Stimulated activated naive B cell treated with anti-CD40 and anti-IgM and Interleukin-4, amounts not matched to agents 10 μg/mL and 1 μg/mL and 100 μg/mL, for 72 hours (primary cell): ENCODE measurements at regions not wholly inside any gene's neighbourhood (a gene's known extent, or its start where the extent isn't known, plus 50 kb on each side); places are given as distances from the start of the nearest gene placed in this dataset.

Experiments used
- ATAC-seq, 2 donors: fragments of 150-1000 bp; cut with Tn5 transposase; replicated peaks; 2 replicates each; pipeline ENCODE4 v1.10.0; 2021; ENCODE audit warnings: moderate library complexity in 1 of 2
- DNase-seq: peaks from one replicate; pipeline ENCODE4 v3.0.0; 2021
- H3K27ac Mint-ChIP-seq: one replicate; pipeline ENCODE4 v1.8.0; 2022; ENCODE audit warnings: mild to moderate bottlenecking, mixed read lengths
- H3K27me3 Mint-ChIP-seq, 2 donors: one replicate each; pipeline ENCODE4 v1.8.0; 2022; ENCODE audit warnings: mixed read lengths in 2 of 2
- H3K36me3 Mint-ChIP-seq, 2 donors: one replicate each; pipeline ENCODE4 v1.8.0; 2022; ENCODE audit warnings: mixed read lengths in 2 of 2, mild to moderate bottlenecking in 1 of 2
- H3K4me1 Mint-ChIP-seq, 2 donors: one replicate each; pipeline ENCODE4 v1.8.0; 2022; ENCODE audit warnings: mixed read lengths in 2 of 2, mild to moderate bottlenecking in 1 of 2
- H3K4me3 Mint-ChIP-seq, 2 donors: one replicate each; pipeline ENCODE4 v1.8.0; 2022; ENCODE audit warnings: mild to moderate bottlenecking in 2 of 2, mixed read lengths in 2 of 2, moderate library complexity in 1 of 2
- H3K9me3 Mint-ChIP-seq, 2 donors: one replicate each; pipeline ENCODE4 v1.8.0; 2022; ENCODE audit warnings: mixed read lengths in 2 of 2, mild to moderate bottlenecking in 1 of 2

DNA sequence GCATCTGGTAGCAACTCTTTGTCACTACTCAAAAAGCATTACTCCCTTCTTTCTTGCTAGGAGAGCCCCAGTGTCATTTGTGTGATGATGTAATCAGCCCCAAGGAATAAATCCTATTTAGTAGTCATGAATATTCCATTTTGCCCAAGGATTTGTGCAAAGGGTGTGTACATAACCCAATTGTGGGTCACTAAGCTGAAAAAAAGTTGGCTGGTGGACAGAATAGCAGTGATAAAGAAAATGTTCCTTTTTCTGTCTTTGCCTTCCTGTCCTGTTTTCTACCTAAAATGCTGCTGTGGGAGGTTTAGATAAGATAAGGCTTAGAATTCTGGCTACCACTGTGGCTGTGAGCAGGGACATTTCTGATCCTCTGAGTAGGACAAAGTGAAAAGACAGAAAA lies 223.1 kb upstream of the ITGA1 start:
- peaks cover 0 to 2% of the 10 kb centered on the region in 2 donors for H3K9me3 Mint-ChIP-seq
- no peaks in the 10 kb centered on the region for H3K27me3 Mint-ChIP-seq
- H3K36me3 Mint-ChIP-seq: no peaks in the 10 kb centered on the region
- no peak for DNase-seq
- ATAC-seq: no peak
- H3K4me3 Mint-ChIP-seq: no peak overlapping the region
- no peak overlapping the region for H3K27ac Mint-ChIP-seq
- no peaks in the 10 kb centered on the region for H3K4me1 Mint-ChIP-seq

GRCh38 chr5:52577546-52577945 lies 210.2 kb upstream of the ITGA1 start:
- ATAC-seq: no peak
- DNase-seq: no peak
- Mint-ChIP-seq H3K4me3 (no peak overlapping the region), H3K4me1 (no peaks in the 10 kb centered on the region), H3K9me3 (peaks cover 0 to 2% of the 10 kb centered on the region in 2 donors), H3K36me3 (no peaks in the 10 kb centered on the region), H3K27me3 (no peaks in the 10 kb centered on the region), H3K27ac (no peak overlapping the region)

GRCh38 chr5:52579391-52579790 lies 208.3 kb upstream of the ITGA1 start:
- Mint-ChIP-seq H3K4me1 (no peaks in the 10 kb centered on the region), H3K9me3 (peaks cover 0 to 4% of the 10 kb centered on the region in 2 donors), H3K27ac (no peak overlapping the region), H3K4me3 (no peak overlapping the region), H3K27me3 (no peaks in the 10 kb centered on the region), H3K36me3 (no peaks in the 10 kb centered on the region)
- ATAC-seq: no peak
- DNase-seq: no peak

DNA sequence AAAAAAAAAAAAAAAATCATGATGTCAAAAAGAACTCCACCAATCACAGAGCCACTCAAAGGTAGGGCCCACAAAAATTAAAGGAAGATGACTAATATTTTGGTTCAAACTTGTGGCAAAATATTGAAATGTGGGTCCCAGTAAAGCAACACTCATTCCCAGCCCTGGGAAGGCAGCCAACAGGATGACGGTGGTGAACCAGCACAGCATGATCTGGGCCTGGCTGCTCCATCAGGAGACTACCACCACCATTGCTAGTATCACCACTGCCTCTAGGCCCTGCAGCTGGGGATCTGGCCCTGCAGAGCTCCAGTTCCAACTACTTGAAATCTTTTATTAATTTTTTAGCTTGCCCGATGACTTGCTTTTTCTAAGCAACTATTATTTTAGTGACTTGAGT lies 206.8 kb upstream of the ITGA1 start:
- Mint-ChIP-seq H3K27ac (no peak overlapping the region), H3K36me3 (no peaks in the 10 kb centered on the region), H3K9me3 (peaks cover 0 to 2% of the 10 kb centered on the region in 2 donors), H3K27me3 (no peaks in the 10 kb centered on the region), H3K4me1 (no peaks in the 10 kb centered on the region), H3K4me3 (no peak overlapping the region)
- ATAC-seq (no peak), DNase-seq (no peak)

GRCh38 chr5:52582313-52582712 lies 205.4 kb upstream of the ITGA1 start:
- Mint-ChIP-seq H3K27me3 (no peaks in the 10 kb centered on the region), H3K36me3 (no peaks in the 10 kb centered on the region), H3K9me3 (peaks cover 0 to 2% of the 10 kb centered on the region in 2 donors), H3K4me3 (no peak overlapping the region), H3K4me1 (no peaks in the 10 kb centered on the region), H3K27ac (no peak overlapping the region)
- ATAC-seq (no peak), DNase-seq (no peak)

DNA sequence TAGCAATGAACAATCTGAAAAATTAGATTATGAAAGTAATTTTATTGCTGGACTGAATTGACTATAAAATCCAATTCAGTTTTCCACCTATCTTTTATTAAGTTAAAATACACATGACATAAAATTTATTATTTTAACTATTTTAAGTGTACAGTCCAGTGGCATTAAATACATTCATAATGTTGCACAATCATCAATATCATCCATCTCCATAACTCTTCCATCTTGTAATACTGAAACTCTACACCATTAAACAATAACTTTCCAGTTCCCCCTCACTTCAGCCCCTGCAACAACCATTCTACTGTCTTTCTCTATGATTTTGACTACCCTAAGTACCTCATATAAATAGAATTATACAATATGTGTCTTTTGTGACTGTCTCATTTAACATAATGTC lies 200.6 kb upstream of the ITGA1 start:
- Mint-ChIP-seq H3K27me3 (no peaks in the 10 kb centered on the region), H3K4me1 (no peaks in the 10 kb centered on the region), H3K36me3 (no peaks in the 10 kb centered on the region), H3K27ac (no peak overlapping the region), H3K9me3 (peaks cover 0 to 2% of the 10 kb centered on the region in 2 donors), H3K4me3 (no peak overlapping the region)
- ATAC-seq (no peak), DNase-seq (no peak)

DNA sequence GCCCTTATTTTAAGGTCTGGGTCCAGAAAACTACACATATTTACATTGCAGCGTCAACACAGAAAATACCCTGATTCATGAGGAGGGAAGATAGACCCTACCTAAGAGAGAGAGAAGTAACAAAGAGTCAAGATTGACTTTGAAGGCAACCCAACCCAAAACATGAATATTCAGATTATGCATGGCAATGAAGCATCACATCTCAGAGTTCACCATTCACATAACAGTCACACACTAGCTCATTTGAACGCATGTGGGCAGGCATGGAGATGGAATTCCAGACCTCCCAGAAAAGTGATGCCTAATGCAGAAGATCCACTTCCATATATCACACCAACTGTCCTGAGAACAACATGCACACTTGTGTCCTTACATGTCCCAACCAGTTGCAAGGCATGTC lies 190.1 kb upstream of the ITGA1 start:
- no peak overlapping the region for H3K4me3 Mint-ChIP-seq
- no peaks in the 10 kb centered on the region for H3K27me3 Mint-ChIP-seq
- ATAC-seq (no peak), DNase-seq (no peak)
- no peak overlapping the region for H3K27ac Mint-ChIP-seq
- no peaks in the 10 kb centered on the region for H3K36me3 Mint-ChIP-seq
- H3K4me1 Mint-ChIP-seq: no peaks in the 10 kb centered on the region
- H3K9me3 Mint-ChIP-seq: no peaks in the 10 kb centered on the region

- Mint-ChIP-seq H3K4me3 (no peak overlapping the region), H3K4me1 (no peaks in the 10 kb centered on the region), H3K9me3 (no peaks in the 10 kb centered on the region), H3K36me3 (no peaks in the 10 kb centered on the region), H3K27ac (no peak overlapping the region), H3K27me3 (no peaks in the 10 kb centered on the region)
- ATAC-seq (no peak), DNase-seq (no peak)
Measured at GRCh38 chr5:52598968-52599367, 188.7 kb upstream of the ITGA1 start.

DNA sequence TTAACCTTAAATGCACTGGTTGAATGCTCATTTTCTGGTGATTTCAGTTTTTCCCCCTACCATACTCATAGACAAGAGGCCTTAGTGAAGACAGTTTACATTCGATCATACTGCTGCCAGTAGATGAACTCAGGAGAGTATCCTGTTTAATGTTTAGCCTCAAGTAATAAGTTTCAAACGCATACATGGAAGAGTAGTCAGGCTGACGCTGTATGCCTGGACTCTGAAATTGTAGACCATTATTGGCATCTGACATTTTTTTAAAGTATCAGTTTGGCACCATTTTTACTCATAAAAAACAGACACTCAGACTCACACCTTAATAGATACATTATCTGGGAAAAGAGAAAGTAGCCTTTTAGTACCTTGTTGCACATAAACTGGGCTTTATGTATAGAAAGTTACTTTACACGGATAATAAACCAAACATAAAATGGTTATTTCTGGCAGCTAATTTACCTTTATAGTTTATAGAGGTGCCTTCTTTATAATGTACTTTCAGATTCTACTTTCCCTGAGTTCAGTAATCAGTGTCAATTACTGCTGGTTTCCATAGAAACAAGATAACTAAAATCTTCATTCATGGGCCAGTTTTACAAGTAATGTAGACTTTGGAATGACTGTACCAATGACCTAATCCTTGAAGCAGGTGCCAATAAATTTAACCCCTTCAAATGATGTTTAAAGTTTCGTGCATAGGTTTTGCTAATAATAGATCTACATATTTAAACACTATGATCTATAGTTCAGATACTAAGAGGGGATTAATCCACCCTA lies 183.8 kb upstream of the ITGA1 start:
- H3K36me3 Mint-ChIP-seq: no peaks in the 10 kb centered on the region
- H3K4me1 Mint-ChIP-seq: no peaks in the 10 kb centered on the region
- no peak overlapping the region for H3K4me3 Mint-ChIP-seq

GRCh38 chr5:52605317-52606313 lies 182.1 kb upstream of the ITGA1 start:
- DNase-seq (no peak), ATAC-seq (no peak)
- Mint-ChIP-seq H3K27ac (no peak overlapping the region), H3K4me3 (no peak overlapping the region), H3K9me3 (peaks cover 5 to 8% of the 10 kb centered on the region in 2 donors), H3K4me1 (no peaks in the 10 kb centered on the region), H3K36me3 (no peaks in the 10 kb centered on the region), H3K27me3 (no peaks in the 10 kb centered on the region)

More for the DNA sequence above, 183.8 kb upstream of the ITGA1 start:
- Mint-ChIP-seq H3K27ac (no peak overlapping the region), H3K9me3 (peaks cover 0 to 1% of the 10 kb centered on the region in 2 donors), H3K27me3 (no peaks in the 10 kb centered on the region)
- ATAC-seq (no peak), DNase-seq (no peak)

- H3K27ac Mint-ChIP-seq: no peak overlapping the region
- no peaks in the 10 kb centered on the region for H3K36me3 Mint-ChIP-seq
- no peak for DNase-seq
- H3K4me1 Mint-ChIP-seq: no peaks in the 10 kb centered on the region
- ATAC-seq: no peak
- no peaks in the 10 kb centered on the region for H3K27me3 Mint-ChIP-seq
- no peak overlapping the region for H3K4me3 Mint-ChIP-seq
- peaks cover 7 to 8% of the 10 kb centered on the region in 2 donors for H3K9me3 Mint-ChIP-seq
Measured at GRCh38 chr5:52607227-52607824, 180.4 kb upstream of the ITGA1 start.

GRCh38 chr5:52620315-52620714 lies 167.4 kb upstream of the ITGA1 start:
- no peak for ATAC-seq
- H3K27ac Mint-ChIP-seq: no peak overlapping the region
- H3K4me3 Mint-ChIP-seq: no peak overlapping the region
- DNase-seq: no peak
- H3K9me3 Mint-ChIP-seq: peaks cover 3 to 9% of the 10 kb centered on the region in 2 donors
- no peaks in the 10 kb centered on the region for H3K4me1 Mint-ChIP-seq
- no peaks in the 10 kb centered on the region for H3K36me3 Mint-ChIP-seq
- no peaks in the 10 kb centered on the region for H3K27me3 Mint-ChIP-seq

DNA sequence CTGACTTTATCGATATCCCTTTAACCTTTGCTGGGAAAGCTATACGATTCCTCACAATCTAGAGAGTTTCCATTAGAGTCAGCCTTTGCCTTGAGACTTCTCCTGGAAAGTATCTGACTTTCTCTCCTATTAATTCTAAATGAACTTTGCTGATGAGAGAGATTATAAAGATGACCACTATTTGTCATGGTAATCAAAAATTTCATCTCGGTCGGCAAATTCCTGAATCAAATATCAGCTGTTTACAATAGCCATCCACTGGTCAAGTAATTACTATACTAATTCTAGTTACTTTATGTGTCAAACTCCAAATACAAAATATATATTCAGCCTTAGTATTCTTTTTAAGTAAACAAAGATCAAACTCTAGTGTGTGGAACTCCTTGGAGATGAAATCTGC lies 164.4 kb upstream of the ITGA1 start:
- peaks cover 0 to 9% of the 10 kb centered on the region in 2 donors for H3K9me3 Mint-ChIP-seq
- ATAC-seq (no peak), DNase-seq (no peak)
- no peak overlapping the region for H3K27ac Mint-ChIP-seq
- H3K4me3 Mint-ChIP-seq: no peak overlapping the region
- no peaks in the 10 kb centered on the region for H3K4me1 Mint-ChIP-seq
- H3K36me3 Mint-ChIP-seq: no peaks in the 10 kb centered on the region
- no peaks in the 10 kb centered on the region for H3K27me3 Mint-ChIP-seq

- no peaks in the 10 kb centered on the region for H3K27me3 Mint-ChIP-seq
- no peak for DNase-seq
- no peak overlapping the region for H3K4me3 Mint-ChIP-seq
- no peak overlapping the region for H3K27ac Mint-ChIP-seq
- H3K36me3 Mint-ChIP-seq: no peaks in the 10 kb centered on the region
- peaks cover 0 to 9% of the 10 kb centered on the region in 2 donors for H3K9me3 Mint-ChIP-seq
- no peaks in the 10 kb centered on the region for H3K4me1 Mint-ChIP-seq
- ATAC-seq: no peak
Measured at GRCh38 chr5:52624291-52624690, 163.4 kb upstream of the ITGA1 start.
